ENCODE measurements at regions not wholly inside any gene's neighbourhood (a gene's known extent, or its start where the extent isn't known, plus 50 kb on each side); places are given as distances from the start of the nearest gene placed in this dataset.

DNA sequence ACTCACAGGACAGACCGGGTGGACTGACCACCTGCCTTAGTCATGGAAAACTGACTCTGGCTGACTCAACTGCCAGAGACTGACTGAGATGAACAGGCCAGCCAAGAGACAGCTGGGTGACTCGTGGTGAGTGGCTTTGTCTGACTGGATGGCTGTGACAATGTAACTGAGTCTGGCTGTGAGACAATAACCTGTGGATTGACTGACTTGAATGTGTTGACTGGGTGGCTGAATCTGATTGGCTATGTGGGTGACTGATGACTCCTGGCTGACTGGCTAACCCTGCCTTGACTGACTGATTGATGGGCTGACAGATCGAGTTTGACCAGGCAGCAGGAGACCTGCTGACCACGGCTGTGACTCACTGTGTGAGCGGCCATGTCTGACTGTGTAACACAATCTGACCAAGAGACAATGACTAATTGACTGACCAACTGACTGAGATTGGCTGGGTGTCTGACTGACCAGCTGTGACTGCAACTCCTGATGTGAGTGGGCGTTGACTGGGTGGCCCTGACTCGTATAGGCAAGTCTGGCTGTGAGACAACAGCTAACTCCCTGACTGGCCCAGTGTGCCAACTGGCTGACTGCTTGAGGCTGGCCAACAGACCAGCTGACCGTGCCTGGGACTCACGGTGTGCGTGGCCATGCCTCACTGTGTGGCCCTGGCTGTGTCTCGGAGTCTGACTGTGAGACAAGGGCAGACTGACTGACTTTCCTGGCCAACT lies 509.1 kb downstream of the SHQ1 start:
- ATAC-seq (peak in 1 of 2 donors; percentile 73), DNase-seq (peak; percentile 70)
- intact Hi-C loops (cut with DNase I): no loop called here

DNA sequence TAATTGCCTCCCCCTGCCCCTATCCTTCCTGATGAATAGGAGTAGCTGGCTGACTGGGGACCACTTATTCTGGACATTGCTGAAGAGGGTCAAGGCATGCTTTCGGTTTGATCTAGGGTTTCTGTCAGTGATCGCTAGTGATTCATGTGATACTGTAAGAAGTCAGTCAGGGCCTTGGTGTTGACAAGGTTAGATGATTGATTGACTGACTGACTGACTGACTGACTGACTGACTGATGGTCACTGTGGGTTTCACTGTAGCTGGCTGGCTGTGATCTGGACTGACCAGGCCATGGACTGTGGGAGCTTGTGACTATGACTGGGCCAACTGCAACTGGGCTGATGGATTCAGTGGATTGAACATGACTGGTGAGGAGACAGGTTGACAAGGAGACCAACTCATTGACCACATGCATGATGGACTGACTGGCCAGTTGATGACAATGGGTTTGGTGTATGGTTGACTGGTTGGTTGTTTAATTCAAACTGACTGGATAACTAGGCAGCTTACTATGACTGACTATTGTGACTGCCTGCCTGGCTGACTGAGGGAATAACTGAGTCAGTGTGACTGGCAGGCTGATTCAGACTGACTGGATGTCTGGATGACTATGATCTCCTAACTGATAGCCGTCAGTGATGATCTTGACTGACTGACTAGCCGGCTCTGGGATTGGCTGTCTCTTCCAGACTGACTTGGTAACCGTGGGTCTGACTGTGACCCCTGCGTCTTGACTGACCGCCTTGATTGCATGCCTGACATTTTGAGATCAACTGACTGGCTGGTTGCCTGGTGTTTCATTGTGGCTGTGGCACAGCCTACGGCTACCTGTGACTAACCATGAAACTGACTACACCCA lies 509.9 kb downstream of the SHQ1 start:
- intact Hi-C loops (cut with DNase I): no loop called here

DNA sequence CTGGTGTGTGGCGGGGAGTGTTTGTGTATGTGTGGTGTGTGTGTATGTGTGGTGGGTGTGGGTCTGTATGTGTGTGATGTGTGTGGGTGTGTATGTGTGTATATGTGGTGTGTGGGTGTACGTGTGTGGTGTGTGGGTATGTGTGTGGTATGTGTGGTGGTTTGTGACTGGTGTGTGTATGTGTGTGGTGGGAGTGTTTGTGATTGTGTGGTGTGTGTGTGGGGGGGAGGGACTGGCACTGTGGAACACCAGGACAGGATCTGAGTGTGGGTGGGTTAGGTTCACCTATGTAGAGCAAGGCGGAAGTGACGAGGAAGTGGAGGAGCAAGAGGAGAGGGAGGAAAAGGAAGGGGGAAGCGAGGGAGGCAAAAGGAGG lies 510.8 kb downstream of the SHQ1 start:
- ATAC-seq (no peak), DNase-seq (no peak)
- intact Hi-C loops (cut with DNase I): no loop called here

More for the DNA sequence above, 509.9 kb downstream of the SHQ1 start:
- ATAC-seq: no peak
- no peak for DNase-seq

DNA sequence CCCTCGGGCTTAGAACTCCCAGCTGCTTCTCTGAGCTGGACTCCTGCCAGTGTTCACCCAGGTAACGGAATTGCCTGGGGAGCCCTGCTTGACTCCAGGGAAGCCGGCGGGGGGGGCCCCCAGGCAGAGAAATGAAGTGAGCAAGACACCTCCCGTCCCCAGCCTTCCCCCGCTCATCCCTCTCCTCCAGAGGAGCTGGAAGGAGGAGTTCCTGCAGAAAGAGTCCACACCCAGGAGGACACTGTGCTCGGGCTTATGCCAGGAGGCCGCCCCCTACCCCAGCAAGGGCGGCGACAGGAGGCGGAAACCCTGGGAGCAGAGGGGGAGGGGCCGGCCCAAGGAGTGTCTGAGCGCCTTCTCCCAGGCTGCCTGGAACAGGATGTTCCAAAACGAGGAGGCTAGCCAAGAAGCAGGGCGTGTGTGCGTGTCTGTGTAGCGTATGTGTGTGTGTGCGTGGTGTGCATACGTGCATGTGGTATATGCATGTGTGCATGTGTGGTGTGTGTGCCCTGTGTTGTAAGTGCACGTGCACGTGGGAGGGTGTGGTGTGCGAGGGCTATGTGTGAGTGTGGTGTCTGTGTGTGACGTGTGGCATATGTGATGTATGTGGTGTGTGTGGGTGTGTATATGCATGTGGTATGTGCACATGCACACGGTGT lies 511.3 kb downstream of the SHQ1 start:
- intact Hi-C loops (cut with DNase I): no loop called here
- peak; percentile 92 for DNase-seq
- ATAC-seq: peak; percentile 75 to 76

DNA sequence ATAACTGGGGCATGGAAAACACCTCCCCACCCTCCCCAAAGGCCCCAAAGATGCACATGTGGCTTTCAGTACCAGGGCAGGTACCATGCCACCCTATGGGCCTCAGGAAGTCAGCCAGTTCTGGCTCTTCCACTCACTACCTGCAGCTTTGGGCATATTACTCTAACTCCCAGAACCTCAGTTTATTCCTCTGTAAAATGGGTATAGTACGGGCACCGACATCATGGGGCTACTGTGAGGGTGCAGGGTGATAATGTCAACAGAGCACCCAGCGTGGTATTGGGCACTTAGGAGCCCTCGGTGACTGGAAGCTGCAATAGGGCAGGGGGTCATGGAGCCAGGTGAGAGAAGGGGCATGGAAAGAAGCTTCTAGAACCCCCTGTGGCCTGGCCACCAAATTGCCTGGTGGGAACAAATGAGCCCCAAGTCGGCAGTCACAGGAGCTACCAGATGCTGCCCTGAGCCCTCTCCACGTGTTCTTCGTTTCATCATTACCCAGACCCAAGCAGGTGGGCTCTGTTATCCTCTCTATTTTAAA lies 512.1 kb downstream of the SHQ1 start:
- ATAC-seq (no peak), DNase-seq (no peak)
- intact Hi-C loops (cut with DNase I): no loop called here

DNA sequence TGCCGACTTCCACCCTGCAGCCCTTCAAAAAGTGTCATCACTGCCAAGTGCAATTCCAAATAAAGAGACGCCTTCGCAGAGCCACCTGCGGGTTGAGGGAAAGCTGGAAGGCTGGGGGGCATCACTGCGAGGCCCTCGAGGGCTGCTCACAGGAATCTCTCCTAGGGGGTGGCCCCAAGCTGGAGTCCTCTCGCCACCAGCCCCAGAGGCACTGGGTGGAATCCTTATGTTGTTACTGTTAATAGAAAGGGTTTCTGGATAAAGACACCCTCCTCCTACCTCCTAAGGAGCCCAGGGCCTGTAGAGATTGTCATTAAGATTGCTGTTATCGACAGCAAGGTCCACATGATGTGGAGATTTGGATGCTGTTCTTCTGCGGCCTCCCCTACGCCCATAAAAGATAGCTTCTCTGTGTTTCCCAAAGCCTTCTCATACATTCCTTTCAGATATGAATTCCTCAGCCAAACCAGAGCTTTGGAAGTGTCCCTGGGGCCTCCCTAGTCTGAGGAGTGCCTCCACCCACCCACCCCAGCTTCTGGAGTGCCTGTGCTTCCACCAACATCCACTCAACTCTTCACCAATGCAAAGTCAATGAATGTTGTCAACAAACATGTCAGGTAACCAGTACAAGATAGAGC lies 512.7 kb downstream of the SHQ1 start:
- ATAC-seq: no peak
- intact Hi-C loops (cut with DNase I): no loop called here
- no peak for DNase-seq

DNA sequence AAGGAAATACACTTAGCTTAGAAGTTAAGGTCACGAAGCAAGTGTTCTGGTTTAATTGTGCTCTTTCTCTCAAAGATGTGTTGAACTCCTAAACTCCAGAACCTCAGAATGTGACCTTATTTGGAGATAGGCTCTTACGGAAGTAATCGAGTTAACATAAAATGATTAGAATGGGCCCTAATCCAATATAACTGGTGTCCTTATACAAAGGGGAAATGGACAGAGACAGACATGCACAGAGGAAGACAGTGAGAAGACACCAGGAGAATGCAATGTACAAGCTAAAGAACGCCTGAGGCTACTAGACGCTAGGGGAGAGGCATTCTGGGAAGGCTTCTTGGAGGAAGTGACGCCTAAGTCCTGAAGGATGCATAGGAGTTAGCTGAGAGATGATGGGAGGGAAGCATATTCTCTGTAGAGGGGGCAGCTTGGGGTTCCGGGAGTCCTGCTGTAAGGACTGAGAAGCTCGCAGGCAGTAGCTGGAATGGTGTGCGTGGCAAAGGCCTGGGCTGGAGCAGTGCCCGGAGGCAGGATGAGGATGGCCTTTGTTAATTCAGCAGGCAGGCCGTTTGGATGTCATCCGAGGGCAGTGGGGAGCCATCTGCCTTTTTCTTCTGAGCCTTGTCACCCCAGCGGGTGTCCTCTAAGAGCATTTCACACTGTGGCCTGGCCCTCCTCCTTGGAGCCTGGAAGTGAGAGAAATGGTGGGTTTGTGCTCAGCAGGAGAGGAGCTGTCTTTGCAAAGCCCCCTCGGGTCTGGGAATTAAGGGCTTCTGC lies 513.4 kb downstream of the SHQ1 start:
- DNase-seq (no peak), ATAC-seq (no peak)
- intact Hi-C loops (cut with DNase I): no loop called here

DNA sequence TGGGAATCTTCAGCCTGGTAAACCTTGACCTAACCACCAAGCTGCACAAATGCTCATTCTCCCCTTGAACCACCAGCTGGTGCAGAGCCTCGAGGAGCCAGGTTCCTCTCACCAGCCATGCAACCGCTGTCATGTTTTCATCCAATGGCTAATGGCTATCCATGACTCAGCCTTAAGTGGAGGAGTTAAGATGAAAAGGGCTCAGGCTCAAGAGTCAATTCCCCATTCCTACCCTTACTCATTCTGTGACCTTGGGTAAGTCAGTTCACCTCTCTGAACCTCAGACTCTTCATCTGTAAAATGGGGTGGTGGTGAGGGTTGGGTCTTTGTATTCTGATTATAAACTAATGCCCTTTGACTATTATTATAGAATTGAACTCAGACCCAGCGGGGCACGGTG lies 515.6 kb downstream of the SHQ1 start:
- no peak for ATAC-seq
- intact Hi-C loops (cut with DNase I): no loop called here
- DNase-seq: no peak

DNA sequence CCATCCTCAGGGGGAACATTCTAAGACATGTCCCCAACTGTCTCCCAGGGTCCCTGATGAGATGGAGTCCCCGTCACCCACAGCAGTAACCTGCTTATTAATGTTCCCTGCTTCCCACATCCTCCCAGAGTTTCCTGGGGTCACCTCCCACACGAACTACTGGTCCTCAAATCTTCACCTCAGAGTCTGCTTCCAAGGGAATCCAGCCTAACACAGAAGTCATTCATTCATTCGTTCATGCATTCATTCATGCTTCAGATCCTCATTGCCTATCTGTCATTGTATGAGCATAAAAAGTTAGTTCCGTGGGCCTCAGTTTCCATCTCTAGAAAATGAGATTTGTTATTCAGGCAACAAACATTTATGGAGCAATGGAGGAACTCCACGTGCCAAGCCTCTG lies 516.2 kb downstream of the SHQ1 start:
- intact Hi-C loops (cut with DNase I): no loop called here
- ATAC-seq (no peak), DNase-seq (no peak)

DNA sequence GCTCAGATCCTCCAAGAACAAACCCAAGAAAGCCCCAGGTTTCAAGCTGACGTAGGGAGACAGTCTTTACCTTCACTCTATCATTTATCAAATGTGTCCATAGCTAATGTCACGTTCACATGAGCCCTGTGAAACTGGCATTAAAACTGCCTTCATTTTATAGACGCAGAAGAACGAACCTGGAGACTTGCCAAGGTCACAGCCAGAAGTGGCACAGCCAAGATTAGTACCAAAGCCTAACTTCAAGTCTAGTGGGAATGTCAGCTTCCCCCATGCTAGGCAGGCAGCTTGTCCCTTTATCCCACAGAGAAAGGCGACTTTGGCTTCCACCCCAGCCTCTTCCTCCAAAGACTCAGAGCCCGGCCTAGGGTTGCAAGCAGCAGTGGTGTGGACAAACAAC lies 517.2 kb downstream of the SHQ1 start:
- intact Hi-C loops (cut with DNase I): no loop called here
- ATAC-seq (no peak), DNase-seq (no peak)

DNA sequence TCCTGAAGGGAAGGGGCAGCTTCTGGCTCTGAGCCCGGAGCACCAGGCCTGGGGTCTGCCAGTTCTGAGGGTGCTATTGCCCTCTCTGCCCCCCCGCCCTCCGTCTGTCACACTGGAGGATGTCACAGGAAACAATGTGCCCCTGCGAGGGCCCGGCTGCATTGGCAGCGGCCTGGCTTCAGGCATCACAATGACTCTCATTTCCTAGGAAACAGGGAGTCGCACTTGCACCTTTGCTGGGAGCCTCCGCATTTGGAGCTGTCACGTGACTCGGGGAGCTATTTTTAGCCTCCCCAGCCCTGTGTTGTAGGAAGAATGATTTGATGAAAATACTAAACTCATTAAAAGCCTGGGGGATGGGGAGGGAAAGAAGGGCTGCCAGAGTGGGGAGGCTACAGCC lies 518.9 kb downstream of the SHQ1 start:
- peak; percentile 45 for DNase-seq
- intact Hi-C loops (cut with DNase I): no loop called here

DNA sequence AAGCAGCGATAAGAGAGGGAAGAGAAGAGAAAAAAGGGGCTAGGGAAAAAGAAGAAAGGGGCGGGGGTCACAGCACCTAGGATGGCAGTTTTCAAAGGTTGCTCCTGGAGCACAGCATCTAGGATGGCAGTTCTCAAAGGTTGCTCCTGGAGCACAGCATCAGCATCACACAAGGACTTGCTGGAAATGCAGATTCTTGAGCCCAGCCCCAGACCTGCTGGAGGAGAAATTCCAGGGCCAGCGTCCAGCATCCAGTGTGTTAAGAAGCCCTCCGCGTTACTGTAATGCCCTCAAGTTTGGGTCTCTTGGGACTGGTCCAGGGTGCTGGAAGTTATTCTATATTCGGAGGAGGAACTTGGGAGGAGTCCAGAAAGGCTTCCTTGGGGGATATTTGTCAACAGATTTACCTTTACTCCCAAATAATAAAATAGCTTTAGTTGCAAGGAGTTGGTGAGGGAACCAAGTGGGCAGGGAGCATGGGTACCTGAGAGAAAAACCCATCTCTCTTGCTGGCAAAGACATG lies 519.4 kb downstream of the SHQ1 start:
- ATAC-seq (no peak), DNase-seq (no peak)
- intact Hi-C loops (cut with DNase I): no loop called here

More for the DNA sequence above, 518.9 kb downstream of the SHQ1 start:
- ATAC-seq: peak; percentile 47 to 70

DNA sequence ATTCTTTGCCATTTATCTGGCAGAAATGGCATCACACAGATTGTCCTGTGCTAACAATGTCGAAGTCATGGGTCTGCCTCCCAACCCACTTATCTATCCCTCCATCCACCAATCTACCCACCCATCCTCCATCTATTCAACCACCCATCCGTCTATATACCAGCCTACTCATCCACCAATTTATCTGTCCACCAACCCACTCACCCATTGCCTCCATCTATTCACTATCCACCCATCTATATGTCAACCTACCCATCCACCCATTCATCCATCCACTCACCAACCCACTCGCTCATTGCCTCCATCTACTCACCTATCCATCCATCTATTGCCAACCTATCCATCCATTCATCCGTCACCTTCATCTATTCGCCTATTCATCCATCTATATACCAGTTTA lies 521.2 kb downstream of the SHQ1 start:
- ATAC-seq (no peak), DNase-seq (no peak)
- intact Hi-C loops (cut with DNase I): no loop called here

DNA sequence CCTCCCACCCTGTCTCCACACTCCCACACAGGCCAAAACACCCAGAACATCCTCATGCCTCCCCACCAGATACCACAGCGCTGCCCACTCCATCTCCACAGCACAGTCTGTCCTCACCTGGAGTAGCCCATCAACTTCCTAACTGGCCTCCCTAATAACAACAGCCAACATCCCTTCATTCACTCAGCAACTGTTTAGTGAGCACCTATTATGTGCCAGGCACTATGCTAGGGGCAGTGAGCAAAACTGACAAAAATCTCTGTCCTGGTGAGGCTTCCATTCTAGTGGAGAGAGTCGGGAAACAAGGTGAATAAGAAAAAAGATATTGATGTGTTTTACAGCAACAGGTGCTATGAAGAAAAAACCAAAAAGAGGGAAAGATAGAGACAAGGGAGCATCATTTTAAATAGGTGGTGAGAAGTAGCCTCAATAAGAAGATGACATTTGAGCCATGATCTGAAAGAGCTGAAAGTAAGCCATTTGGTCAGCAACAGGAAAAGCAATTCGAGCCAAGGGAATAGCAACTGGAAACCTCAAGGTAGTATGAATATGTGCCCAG lies 523.9 kb downstream of the SHQ1 start:
- DNase-seq (no peak), ATAC-seq (no peak)
- intact Hi-C loops (cut with DNase I): no loop called here

DNA sequence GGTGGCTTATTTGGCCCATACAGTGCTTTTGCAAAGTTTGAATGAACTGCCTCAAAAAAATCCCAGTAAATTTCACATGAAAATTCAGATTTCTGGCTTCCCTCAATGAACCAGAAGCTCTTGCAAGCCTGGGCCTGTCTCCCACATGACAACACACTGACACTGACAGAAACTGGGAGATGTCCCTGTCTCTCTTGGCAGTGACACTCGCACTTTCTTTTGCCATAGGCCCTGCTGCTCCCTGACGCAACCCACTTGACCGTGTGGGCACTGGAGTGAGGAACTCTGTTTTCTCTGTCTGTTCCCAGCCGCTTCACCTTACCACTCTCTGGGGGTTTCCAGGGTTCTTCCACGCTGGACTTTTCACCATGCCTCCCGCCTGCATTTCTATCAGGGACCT lies 524.5 kb downstream of the SHQ1 start:
- ATAC-seq (peak; percentile 71 to 72), DNase-seq (peak; percentile 50)
- intact Hi-C loops (cut with DNase I): no loop called here

DNA sequence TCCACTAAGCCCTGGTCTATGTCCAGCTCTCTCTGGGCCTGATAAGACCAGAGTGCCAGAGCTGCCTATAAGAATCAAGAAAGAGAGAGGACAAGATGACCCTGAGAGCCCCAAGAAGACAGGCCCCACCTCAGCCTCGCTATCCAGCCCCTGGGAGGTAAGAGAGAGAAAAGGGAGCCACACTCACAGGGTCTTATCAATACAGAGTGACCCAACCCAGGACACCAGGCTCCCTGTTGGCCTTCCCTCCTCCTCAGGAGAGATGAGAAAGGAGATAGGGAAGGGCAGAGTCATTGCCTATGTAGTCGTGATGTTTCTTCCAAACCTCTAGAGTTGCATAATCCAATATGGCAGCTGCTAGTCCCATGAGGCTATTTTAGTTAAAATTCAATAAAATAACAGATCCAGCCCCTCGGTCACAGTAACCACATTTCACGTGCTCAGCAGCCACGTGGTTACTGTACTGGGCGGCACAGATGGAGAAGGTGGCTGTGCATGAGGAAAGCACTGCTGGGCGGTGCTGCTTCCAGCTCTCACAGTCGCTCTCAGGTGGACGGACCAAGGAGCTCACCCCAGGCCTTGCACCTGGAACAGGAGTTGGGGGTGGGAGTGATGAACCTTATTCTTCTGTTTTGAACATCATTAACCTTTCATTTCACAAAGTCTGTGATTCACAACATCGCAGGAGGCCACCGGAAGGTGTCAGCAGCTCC lies 525.8 kb downstream of the SHQ1 start:
- no peak for ATAC-seq
- intact Hi-C loops (cut with DNase I): no loop called here
- DNase-seq: no peak

DNA sequence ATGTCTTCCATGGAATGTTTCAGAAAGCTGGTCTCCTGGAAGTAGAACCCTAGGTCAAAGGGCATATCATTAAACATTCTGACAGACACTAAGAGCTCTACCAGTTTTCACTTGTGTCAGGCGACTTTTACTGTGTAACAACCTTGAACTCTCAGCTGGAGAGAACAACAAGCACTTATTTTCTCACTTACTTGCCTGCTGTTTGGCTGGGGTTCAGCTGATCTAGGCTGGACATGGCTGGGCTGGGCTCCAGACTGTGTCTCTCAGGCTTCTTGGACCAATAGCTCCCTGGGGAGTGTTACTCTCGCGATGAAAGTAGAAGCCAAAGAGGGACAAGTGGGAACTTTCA lies 527.3 kb downstream of the SHQ1 start:
- ATAC-seq (peak; percentile 33 to 58), DNase-seq (peak; percentile 46)
- intact Hi-C loops (cut with DNase I): no loop called here

All from left cardiac atrium (tissue), 4 donors.